ENCODE measurements at regions not wholly inside any gene's neighbourhood (a gene's known extent, or its start where the extent isn't known, plus 50 kb on each side); places are given as distances from the start of the nearest gene placed in this dataset.

- H3K4me1 ChIP-seq (ENCODE audit: control insufficient read depth in 1 of 2, insufficient read depth in 2 of 2, low read depth in 1 of 2, low read length in 1 of 2), result no peaks in the 10 kb centered on the region
- no peak for DNase-seq
- POLR2A ChIA-PET, result no interaction called here
- H3K27ac ChIP-seq (ENCODE audit: low read depth in 2 of 2, low read length in 1 of 2), result peak overlapping the region in 1 of 2 experiments; percentile 35; a peak in 1 of 4 replicates
- no peak overlapping the region for H3K4me3 ChIP-seq (ENCODE audit: low read depth in 2 of 2, low read length in 1 of 2)
- H2AFZ ChIP-seq (ENCODE audit: low read depth), result no peak overlapping the region; the same call in 1 of the 2 replicates
- H3K27me3 ChIP-seq (ENCODE audit: insufficient read depth), result no peaks in the 10 kb centered on the region
- no peak overlapping the region for H3K9ac ChIP-seq
- no peaks in the 10 kb centered on the region for H4K20me1 ChIP-seq (ENCODE audit: insufficient read depth)
- peaks cover 9% of the 10 kb centered on the region for H3F3A ChIP-seq (replicated peaks; ENCODE audit: insufficient read depth)
- H3K36me3 ChIP-seq (replicated peaks in 1 of 2; ENCODE audit: control insufficient read depth in 1 of 2, insufficient read depth in 2 of 2, low read length in 1 of 2), result no peaks in the 10 kb centered on the region
- CTCF ChIA-PET, result interaction anchor here (0.6 kb wide), 1 partner anchor 454 kb away, joined by 3 read pairs; no protein-coding TSS in a partner anchor
- H3K79me2 ChIP-seq (ENCODE audit: insufficient read depth), result no peaks in the 10 kb centered on the region
- H3K9me2 ChIP-seq, result no peaks in the 10 kb centered on the region
- no peak overlapping the region for H3K4me2 ChIP-seq
- H3K9me3 ChIP-seq, result no peaks in the 10 kb centered on the region
- TF ChIP-seq POLR2AphosphoS5 (IDR thresholded peaks at IDR 0.05; ENCODE audit: low read depth, low read length), result no peak
- TF ChIP-seq GABPA (IDR thresholded peaks at IDR 0.05; ENCODE audit: low read depth), result no peak
- TF ChIP-seq JUND (IDR thresholded peaks at IDR 0.05), result peak; percentile 78
- no peak for TF ChIP-seq SIN3A (IDR thresholded peaks at IDR 0.05; ENCODE audit: borderline replicate concordance, low read depth, low read length)
- TF ChIP-seq TCF12 (IDR thresholded peaks at IDR 0.05), result peak; percentile 70
- TF ChIP-seq CHD2 (IDR thresholded peaks at IDR 0.05; ENCODE audit: low read length, partially characterized antibody), result no peak
- no peak for TF ChIP-seq MEF2A (IDR thresholded peaks at IDR 0.05; ENCODE audit: borderline replicate concordance, low read depth)
- TF ChIP-seq USF2 (IDR thresholded peaks at IDR 0.05; ENCODE audit: borderline replicate concordance, low read depth, low read length), result no peak
- no peak for TF ChIP-seq RFX5 (IDR thresholded peaks at IDR 0.05; ENCODE audit: low read length)
- TF ChIP-seq TAF1 (IDR thresholded peaks at IDR 0.05; ENCODE audit: borderline replicate concordance, low read depth, low read length), result no peak
- peak in 1 of 2 experiments; percentile 39; a peak in 1 of 4 replicates for TF ChIP-seq EP300 (IDR thresholded peaks at IDR 0.05; ENCODE audit: borderline replicate concordance in 1 of 2, low read depth in 1 of 2, low read length in 1 of 2)
- TF ChIP-seq TEAD4 (IDR thresholded peaks at IDR 0.05; ENCODE audit: borderline replicate concordance, insufficient read depth), result peak; percentile 48; the same call in 1 of the 2 replicates
- TF ChIP-seq RCOR1 (IDR thresholded peaks at IDR 0.05; ENCODE audit: low read length), result no peak
- no peak for TF ChIP-seq YY1 (IDR thresholded peaks at IDR 0.05; ENCODE audit: low read depth)
- peak; percentile 55; the same call in 1 of the 2 replicates for TF ChIP-seq MAX (IDR thresholded peaks at IDR 0.05; ENCODE audit: low read depth)
- no peak for TF ChIP-seq ZBTB33 (IDR thresholded peaks at IDR 0.05; ENCODE audit: borderline replicate concordance, low read depth)
- TF ChIP-seq USF1 (IDR thresholded peaks at IDR 0.05; ENCODE audit: borderline replicate concordance, low read depth), result peak; percentile 67
- TF ChIP-seq ELF1 (IDR thresholded peaks at IDR 0.05), result no peak
- TF ChIP-seq IRF3 (IDR thresholded peaks at IDR 0.05; ENCODE audit: low read depth, low read length), result no peak
- peak; percentile 57; the same call in 1 of the 2 replicates for TF ChIP-seq NFIC (IDR thresholded peaks at IDR 0.05; ENCODE audit: borderline replicate concordance)
- peak; percentile 62; the same call in 1 of the 2 replicates for TF ChIP-seq FOSL2 (IDR thresholded peaks at IDR 0.05; ENCODE audit: borderline replicate concordance, low read depth)
- TF ChIP-seq FOXM1 (IDR thresholded peaks at IDR 0.05; ENCODE audit: low read depth), result no peak
- no peak for TF ChIP-seq CTCF (IDR thresholded peaks at IDR 0.05)
- peak; percentile 52; the same call in 1 of the 2 replicates for TF ChIP-seq PBX3 (IDR thresholded peaks at IDR 0.05)
- no peak for TF ChIP-seq SMC3 (IDR thresholded peaks at IDR 0.05; ENCODE audit: low read depth, low read length)
These were observed 172.5 kb downstream of the MTHFS start for GRCh38 chr15:79724312-79724711.
